Testis (tissue), 2 donors: ENCODE measurements at regions not wholly inside any gene's neighbourhood (a gene's known extent, or its start where the extent isn't known, plus 50 kb on each side); places are given as distances from the start of the nearest gene placed in this dataset.

Experiments used
- POLR2A ChIP-seq: fragments of 450-650 bp; IDR thresholded peaks from one replicate; pipeline ENCODE4 v1.6.1; 2017; ENCODE audit warnings: antibody characterized with exemption, mild to moderate bottlenecking, moderate library complexity
- TF ChIP-seq, protein P1 (sequence below), 3 experiments: fragments of 450-650 bp in 2 of 3; fragments of 200-600 bp in 1 of 3; sonication (generic) in 1 of 3; IDR thresholded peaks; one replicate each; pipeline ENCODE4 v1.5.1; 2016 to 2019; ENCODE audit warnings: antibody characterized with exemption in 3 of 3, mild to moderate bottlenecking in 2 of 3, moderate library complexity in 1 of 3

DNA sequence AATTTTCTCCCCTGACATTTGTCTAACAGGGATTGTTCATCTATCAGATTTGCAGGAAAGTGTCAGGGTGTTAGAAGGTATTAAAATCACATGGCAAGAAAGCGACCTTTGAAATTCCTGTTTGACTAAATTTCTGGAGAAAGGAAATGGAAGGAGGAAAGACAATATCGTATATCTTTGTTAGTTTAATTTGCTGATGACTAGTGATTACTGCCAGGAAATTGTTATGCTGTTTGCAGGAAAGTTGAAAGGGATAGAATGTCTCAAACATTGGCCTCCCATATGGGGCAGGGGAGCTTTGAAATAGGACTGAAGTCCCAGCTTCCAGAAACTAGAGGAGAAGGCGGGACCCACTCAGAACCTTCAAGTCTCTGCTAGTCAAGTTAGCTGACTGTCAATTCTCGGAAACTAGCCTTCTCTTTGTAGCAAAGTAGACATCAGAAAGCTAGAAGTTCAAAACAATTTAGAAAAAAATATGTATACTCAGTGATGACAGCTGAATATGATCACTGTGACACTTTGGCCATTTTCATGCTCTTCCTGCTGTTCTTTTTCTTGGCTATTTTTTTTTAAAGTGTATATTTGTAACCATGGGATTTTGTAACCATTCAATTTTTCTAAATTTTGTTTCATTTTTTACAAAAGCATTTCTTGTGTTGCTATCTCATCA lies 53.4 kb upstream of the RALGAPA2 start:
- no peak for TF ChIP-seq POLR2A
- TF ChIP-seq, protein P1, sequence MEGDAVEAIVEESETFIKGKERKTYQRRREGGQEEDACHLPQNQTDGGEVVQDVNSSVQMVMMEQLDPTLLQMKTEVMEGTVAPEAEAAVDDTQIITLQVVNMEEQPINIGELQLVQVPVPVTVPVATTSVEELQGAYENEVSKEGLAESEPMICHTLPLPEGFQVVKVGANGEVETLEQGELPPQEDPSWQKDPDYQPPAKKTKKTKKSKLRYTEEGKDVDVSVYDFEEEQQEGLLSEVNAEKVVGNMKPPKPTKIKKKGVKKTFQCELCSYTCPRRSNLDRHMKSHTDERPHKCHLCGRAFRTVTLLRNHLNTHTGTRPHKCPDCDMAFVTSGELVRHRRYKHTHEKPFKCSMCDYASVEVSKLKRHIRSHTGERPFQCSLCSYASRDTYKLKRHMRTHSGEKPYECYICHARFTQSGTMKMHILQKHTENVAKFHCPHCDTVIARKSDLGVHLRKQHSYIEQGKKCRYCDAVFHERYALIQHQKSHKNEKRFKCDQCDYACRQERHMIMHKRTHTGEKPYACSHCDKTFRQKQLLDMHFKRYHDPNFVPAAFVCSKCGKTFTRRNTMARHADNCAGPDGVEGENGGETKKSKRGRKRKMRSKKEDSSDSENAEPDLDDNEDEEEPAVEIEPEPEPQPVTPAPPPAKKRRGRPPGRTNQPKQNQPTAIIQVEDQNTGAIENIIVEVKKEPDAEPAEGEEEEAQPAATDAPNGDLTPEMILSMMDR (IDR thresholded peaks at IDR 0.05), result no peak
